ENCODE measurements at regions not wholly inside any gene's neighbourhood (a gene's known extent, or its start where the extent isn't known, plus 50 kb on each side); places are given as distances from the start of the nearest gene placed in this dataset.

DNA sequence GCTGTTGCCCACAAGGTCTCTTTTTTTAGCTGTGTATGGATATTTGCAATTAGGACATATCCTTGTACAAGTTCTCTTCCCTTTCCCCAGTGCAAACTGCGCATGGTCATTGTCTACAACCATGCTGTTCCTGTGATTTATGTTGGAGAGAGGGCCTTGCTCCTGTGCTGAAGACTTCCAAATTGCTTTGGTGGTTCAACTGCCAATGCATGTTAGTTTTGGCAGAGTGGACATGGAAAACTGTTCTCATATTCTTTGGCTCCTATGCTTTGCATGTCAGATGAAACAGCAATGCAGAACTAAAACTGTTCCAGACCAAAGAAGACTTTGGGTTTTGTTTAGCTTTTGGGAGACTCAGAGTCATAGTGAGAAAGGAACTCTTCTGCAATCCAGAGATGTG lies 148.8 kb upstream of the EDNRA start:
- H3K4me3 ChIP-seq (ENCODE audit: control insufficient read depth, low read depth, low read length) = no peak overlapping the region
- no peak for TF ChIP-seq CTCF (IDR thresholded peaks at IDR 0.05; ENCODE audit: control insufficient read depth, insufficient read depth, low read depth, low read length, missing control alignments)
- no peak for DNase-seq (ENCODE audit: low read depth)

GRCh38 chr4:147334478-147334877 lies 146.4 kb upstream of the EDNRA start:
- no peak for TF ChIP-seq CTCF (IDR thresholded peaks at IDR 0.05; ENCODE audit: control insufficient read depth, insufficient read depth, low read depth, low read length, missing control alignments)
- DNase-seq (ENCODE audit: low read depth) = no peak
- no peak overlapping the region for H3K4me3 ChIP-seq (ENCODE audit: control insufficient read depth, low read depth, low read length)

DNA sequence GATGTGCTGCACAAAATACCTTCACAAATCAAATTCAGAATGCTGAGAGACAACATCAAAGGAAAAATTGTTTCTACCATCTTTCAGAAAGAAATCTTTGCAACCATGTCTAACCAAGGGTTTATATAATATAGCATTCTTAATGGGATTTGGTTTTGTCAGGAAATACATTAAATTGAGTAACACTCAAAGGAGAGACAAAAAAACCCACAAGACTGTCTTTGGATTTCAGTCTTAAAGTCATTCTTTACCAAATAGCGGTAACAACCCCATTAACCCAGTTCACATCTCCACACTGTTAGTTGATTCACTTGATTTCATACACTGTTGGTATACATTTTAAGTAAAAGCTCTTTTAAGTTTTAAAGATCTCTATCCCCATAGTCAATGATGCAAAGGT lies 145.7 kb upstream of the EDNRA start:
- no peak for TF ChIP-seq CTCF (IDR thresholded peaks at IDR 0.05; ENCODE audit: control insufficient read depth, insufficient read depth, low read depth, low read length, missing control alignments)
- no peak overlapping the region for H3K4me3 ChIP-seq (ENCODE audit: control insufficient read depth, low read depth, low read length)
- DNase-seq (ENCODE audit: low read depth) = no peak

GRCh38 chr4:147336252-147336651 lies 144.6 kb upstream of the EDNRA start:
- no peak for DNase-seq (ENCODE audit: low read depth)
- TF ChIP-seq CTCF (IDR thresholded peaks at IDR 0.05; ENCODE audit: control insufficient read depth, insufficient read depth, low read depth, low read length, missing control alignments) = no peak
- no peak overlapping the region for H3K4me3 ChIP-seq (ENCODE audit: control insufficient read depth, low read depth, low read length)

DNA sequence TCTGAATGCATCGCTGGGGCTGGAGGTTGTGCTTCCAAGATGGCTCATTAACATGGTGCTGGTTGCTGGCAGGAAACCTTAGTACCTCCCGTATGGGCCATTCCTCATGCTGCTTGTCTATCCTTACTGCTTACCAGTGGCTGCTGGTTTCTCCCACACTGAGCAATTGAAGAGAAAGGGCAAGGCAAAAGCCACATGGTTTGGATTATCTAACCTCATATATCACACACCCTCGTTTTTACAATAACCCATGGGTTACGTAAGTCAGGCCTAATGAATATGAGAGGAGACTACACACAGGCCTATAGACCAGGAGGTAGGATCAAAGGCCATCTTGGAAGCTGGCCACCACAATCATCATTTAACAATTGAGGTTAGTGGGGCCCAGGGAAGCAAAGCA lies 141.8 kb upstream of the EDNRA start:
- H3K4me3 ChIP-seq (ENCODE audit: control insufficient read depth, low read depth, low read length) = no peak overlapping the region
- DNase-seq (ENCODE audit: low read depth) = no peak
- TF ChIP-seq CTCF (IDR thresholded peaks at IDR 0.05; ENCODE audit: control insufficient read depth, insufficient read depth, low read depth, low read length, missing control alignments) = no peak

DNA sequence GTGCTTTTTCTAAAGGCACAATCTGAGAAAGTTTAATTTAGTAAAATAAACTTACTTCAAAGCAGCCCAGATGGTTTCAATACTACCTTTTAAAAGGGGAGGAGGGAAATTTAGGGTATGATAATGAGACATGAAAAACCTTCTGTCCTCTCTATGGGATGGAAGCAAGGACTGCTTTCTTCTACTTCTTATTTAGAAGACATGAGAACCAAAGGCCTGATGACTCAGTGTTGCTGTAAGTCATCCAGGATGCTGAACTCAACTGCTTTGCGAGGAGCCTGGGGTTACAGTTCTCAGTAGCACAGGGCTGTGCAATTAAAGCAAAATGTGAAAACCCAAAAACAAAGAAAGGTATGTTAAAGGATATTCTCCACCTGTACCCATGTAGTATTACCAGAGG lies 140.8 kb upstream of the EDNRA start:
- DNase-seq (ENCODE audit: low read depth) = no peak
- no peak for TF ChIP-seq CTCF (IDR thresholded peaks at IDR 0.05; ENCODE audit: control insufficient read depth, insufficient read depth, low read depth, low read length, missing control alignments)
- no peak overlapping the region for H3K4me3 ChIP-seq (ENCODE audit: control insufficient read depth, low read depth, low read length)

DNA sequence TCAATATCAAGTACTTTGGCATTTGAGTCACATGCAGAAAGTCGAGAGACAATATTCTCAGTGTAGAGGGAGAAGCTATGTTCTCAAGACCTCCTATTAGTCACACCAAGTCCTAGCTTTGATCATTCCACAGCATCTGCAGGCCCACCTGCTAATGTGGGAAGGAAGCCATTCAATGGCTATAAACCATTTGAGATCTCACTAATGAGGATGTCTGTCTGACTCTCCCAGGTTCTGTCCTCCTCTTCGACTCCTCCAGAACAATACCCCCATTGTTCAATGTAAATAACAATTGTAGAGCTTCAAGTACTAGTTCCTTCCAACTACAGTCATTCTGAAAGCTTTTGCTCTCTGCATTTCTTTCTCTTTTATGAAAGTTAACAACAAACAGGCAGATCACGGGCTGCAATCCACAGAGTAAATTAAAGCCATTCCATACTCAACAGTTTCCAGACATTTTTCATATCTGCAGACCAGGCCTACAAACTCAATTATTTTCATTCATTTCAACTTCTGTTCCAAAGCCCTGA lies 140.2 kb upstream of the EDNRA start:
- DNase-seq (ENCODE audit: low read depth) = no peak
- no peak overlapping the region for H3K4me3 ChIP-seq (ENCODE audit: control insufficient read depth, low read depth, low read length)
- TF ChIP-seq CTCF (IDR thresholded peaks at IDR 0.05; ENCODE audit: control insufficient read depth, insufficient read depth, low read depth, low read length, missing control alignments) = no peak

Measured in AG09309 (cell line).